ENCODE measurements at regions not wholly inside any gene's neighbourhood (a gene's known extent, or its start where the extent isn't known, plus 50 kb on each side); places are given as distances from the start of the nearest gene placed in this dataset.

GRCh38 chr9:99588299-99588698 is 233.4 kb upstream of the NR4A3 start (continued):
- TF ChIP-seq CHD7 (IDR thresholded peaks at IDR 0.05; ENCODE audit: insufficient replicate concordance, low read length), result no peak
- no peak for TF ChIP-seq CTBP2 (IDR thresholded peaks at IDR 0.05; ENCODE audit: borderline replicate concordance, insufficient read depth, insufficient read length, low read length)
- TF ChIP-seq GTF2F1 (IDR thresholded peaks at IDR 0.05; ENCODE audit: borderline replicate concordance, low read depth, low read length), result no peak
- no peak for TF ChIP-seq CBX8 (IDR thresholded peaks at IDR 0.05; ENCODE audit: borderline replicate concordance, low read depth, low read length)
